D721Med (cell line): ENCODE measurements at regions not wholly inside any gene's neighbourhood (a gene's known extent, or its start where the extent isn't known, plus 50 kb on each side); places are given as distances from the start of the nearest gene placed in this dataset.

Experiments
- DNase-seq: peaks from one replicate; pipeline ENCODE4 v3.0.0; 2011; ENCODE audit warnings: low spot score; ENCODE audit not compliant: insufficient read length
- FAIRE-seq: peaks from 2 replicates; lab custom pipeline; 2011; peaks lifted over from hg19 to GRCh38; lab: Jason Lieb, UNC
- TF ChIP-seq, protein P1 (sequence below): IDR thresholded peaks from 2 replicates; pipeline ENCODE4 v1.5.1; 2012; ENCODE audit warnings: mild to moderate bottlenecking, control low read depth; ENCODE audit not compliant: insufficient read depth; ENCODE audit errors: missing control alignments

GRCh38 chr2:129863350-129863749 is 116.1 kb upstream of the RAB6C start:
- TF ChIP-seq, protein P1, sequence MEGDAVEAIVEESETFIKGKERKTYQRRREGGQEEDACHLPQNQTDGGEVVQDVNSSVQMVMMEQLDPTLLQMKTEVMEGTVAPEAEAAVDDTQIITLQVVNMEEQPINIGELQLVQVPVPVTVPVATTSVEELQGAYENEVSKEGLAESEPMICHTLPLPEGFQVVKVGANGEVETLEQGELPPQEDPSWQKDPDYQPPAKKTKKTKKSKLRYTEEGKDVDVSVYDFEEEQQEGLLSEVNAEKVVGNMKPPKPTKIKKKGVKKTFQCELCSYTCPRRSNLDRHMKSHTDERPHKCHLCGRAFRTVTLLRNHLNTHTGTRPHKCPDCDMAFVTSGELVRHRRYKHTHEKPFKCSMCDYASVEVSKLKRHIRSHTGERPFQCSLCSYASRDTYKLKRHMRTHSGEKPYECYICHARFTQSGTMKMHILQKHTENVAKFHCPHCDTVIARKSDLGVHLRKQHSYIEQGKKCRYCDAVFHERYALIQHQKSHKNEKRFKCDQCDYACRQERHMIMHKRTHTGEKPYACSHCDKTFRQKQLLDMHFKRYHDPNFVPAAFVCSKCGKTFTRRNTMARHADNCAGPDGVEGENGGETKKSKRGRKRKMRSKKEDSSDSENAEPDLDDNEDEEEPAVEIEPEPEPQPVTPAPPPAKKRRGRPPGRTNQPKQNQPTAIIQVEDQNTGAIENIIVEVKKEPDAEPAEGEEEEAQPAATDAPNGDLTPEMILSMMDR: no peak
- no peak for DNase-seq
- FAIRE-seq: no peak

GRCh38 chr2:129864719-129865118 is 114.7 kb upstream of the RAB6C start:
- FAIRE-seq: no peak
- TF ChIP-seq, protein P1: no peak
- DNase-seq: no peak

DNA sequence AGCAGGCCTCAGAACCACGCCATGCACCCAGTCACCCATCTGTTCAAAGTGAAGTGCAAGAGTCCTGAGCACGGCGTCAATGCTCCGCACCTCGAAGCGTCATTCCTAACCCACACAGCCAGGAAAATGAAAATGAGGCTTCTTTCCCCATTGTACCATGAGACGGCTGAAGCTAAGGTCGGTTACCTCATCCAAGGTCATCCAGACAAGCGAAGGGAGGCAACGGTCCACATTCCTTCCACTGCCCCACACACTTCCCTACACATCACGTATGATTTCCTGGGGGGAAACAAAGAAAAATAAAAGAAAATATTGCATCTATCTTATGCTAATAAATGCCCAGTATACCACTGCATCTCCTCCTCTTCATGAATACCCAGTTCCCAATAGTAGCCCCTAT is 113.5 kb upstream of the RAB6C start:
- TF ChIP-seq, protein P1: no peak
- no peak for DNase-seq
- FAIRE-seq: no peak

GRCh38 chr2:129866391-129866790 is 113.1 kb upstream of the RAB6C start:
- TF ChIP-seq, protein P1: no peak
- DNase-seq: no peak
- FAIRE-seq: no peak

GRCh38 chr2:129868151-129868550 is 111.3 kb upstream of the RAB6C start:
- FAIRE-seq: no peak
- DNase-seq: no peak

GRCh38 chr2:129870685-129871241 is 108.7 kb upstream of the RAB6C start:
- no peak for FAIRE-seq
- TF ChIP-seq, protein P1: no peak
- DNase-seq: no peak

More at GRCh38 chr2:129868151-129868550, 111.3 kb upstream of the RAB6C start:
- TF ChIP-seq, protein P1: no peak

DNA sequence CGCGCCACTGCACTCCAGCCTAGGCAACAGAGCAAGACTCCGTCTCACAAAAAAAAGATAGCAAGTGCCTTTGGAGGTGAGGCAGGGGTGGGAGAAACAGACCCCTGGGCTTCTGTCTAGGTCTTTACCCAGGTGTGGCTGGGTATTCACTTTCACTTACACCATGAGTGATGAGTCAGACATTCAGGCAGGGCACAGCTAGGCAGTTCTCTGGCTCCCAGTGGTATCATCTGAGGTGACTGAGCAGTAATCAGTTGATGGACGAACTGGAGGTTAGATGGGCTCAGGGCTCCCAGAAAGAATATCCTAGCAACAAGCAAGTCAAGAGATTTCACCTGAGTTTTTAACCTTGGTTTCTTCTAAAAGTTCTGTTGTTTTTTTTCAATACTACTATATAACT is 107.0 kb upstream of the RAB6C start:
- DNase-seq (no peak), FAIRE-seq (no peak)
- TF ChIP-seq, protein P1: no peak
